ENCODE measurements at regions not wholly inside any gene's neighbourhood (a gene's known extent, or its start where the extent isn't known, plus 50 kb on each side); places are given as distances from the start of the nearest gene placed in this dataset.

- H2AFZ ChIP-seq, result no peak overlapping the region
- no peak for TF ChIP-seq NANOG (IDR thresholded peaks at IDR 0.05; ENCODE audit: borderline replicate concordance)
- TF ChIP-seq STAT1 (IDR thresholded peaks at IDR 0.05; ENCODE audit: unreplicated experiment), result no peak
- TF ChIP-seq REST (IDR thresholded peaks at IDR 0.05; ENCODE audit: unreplicated experiment), result no peak
- TF ChIP-seq CREB1 (CRISPR knock-in tag; IDR thresholded peaks at IDR 0.05; ENCODE audit: low read depth), result no peak
- no peak for TF ChIP-seq POLR2AphosphoS5 (IDR thresholded peaks at IDR 0.05; ENCODE audit: low read depth)
- no peak for TF ChIP-seq CTCF (conservative IDR thresholded peaks at IDR 0.05; ENCODE audit: low read depth in 2 of 2)
- ATAC-seq (no peak), DNase-seq (ENCODE audit: low spot score) (no peak)
- Mint-ChIP-seq H3K9me3 (peaks cover 19% of the 10 kb centered on the region), H3K4me1 (peaks cover 3% of the 10 kb centered on the region; the same call in 2 of the 3 replicates), H3K27ac (peak overlapping the region; percentile 49; the same call in 1 of the 2 replicates), H3K27me3 (ENCODE audit: insufficient read depth, low read depth, poor library complexity) (no peaks in the 10 kb centered on the region), H3K36me3 (ENCODE audit: low read depth) (peaks cover 2% of the 10 kb centered on the region), H3K4me3 (no peak overlapping the region)
- no peak overlapping the region for H3K4me2 ChIP-seq
- H3K9me2 ChIP-seq (ENCODE audit: insufficient read depth), result peaks cover 5% of the 10 kb centered on the region; the same call in 1 of the 2 replicates
- no peaks in the 10 kb centered on the region for H3K79me2 ChIP-seq (replicated peaks; ENCODE audit: insufficient read depth)
- no peak overlapping the region for H3K27ac ChIP-seq (ENCODE audit: low read depth)
- H3K27me3 ChIP-seq (ENCODE audit: insufficient read depth), result no peaks in the 10 kb centered on the region
- H3F3A ChIP-seq (replicated peaks; ENCODE audit: low read depth), result no peaks in the 10 kb centered on the region
- H3K36me3 ChIP-seq (ENCODE audit: insufficient read depth), result no peaks in the 10 kb centered on the region; the same call in 1 of the 2 replicates
- no peak overlapping the region for H3K4me3 ChIP-seq
- H4K20me1 ChIP-seq (replicated peaks; ENCODE audit: insufficient read depth), result no peaks in the 10 kb centered on the region
- H3K4me1 ChIP-seq (ENCODE audit: insufficient read depth), result 0 out of 2 replicates have a peak, but pooled peaks cover 7% of the 10 kb centered on the region
Observed at GRCh38 chr7:94823947-94824346, 83.4 kb upstream of the PPP1R9A start.

- H3K4me1 Mint-ChIP-seq, result no peaks in the 10 kb centered on the region
Observed at GRCh38 chr7:94829987-94830386, 77.4 kb upstream of the PPP1R9A start.

More at GRCh38 chr7:94829987-94830386, 77.4 kb upstream of the PPP1R9A start:
- no peaks in the 10 kb centered on the region; the same call in 1 of the 2 replicates for H3K9me2 ChIP-seq (ENCODE audit: insufficient read depth)
- no peaks in the 10 kb centered on the region for H3K79me2 ChIP-seq (replicated peaks; ENCODE audit: insufficient read depth)
- no peaks in the 10 kb centered on the region for H3K36me3 ChIP-seq (ENCODE audit: insufficient read depth)
- Mint-ChIP-seq H3K4me3 (no peak overlapping the region), H3K36me3 (ENCODE audit: low read depth) (no peaks in the 10 kb centered on the region), H3K9me3 (peaks cover 3% of the 10 kb centered on the region; the same call in 1 of the 3 replicates), H3K27me3 (ENCODE audit: insufficient read depth, low read depth, poor library complexity) (peaks cover 4% of the 10 kb centered on the region), H3K27ac (no peak overlapping the region)
- no peak for TF ChIP-seq ZNF462 (CRISPR knock-in tag; IDR thresholded peaks at IDR 0.05)
- H3K27ac ChIP-seq (ENCODE audit: low read depth), result no peak overlapping the region
- no peak overlapping the region for H2AFZ ChIP-seq
- no peaks in the 10 kb centered on the region for H3K4me1 ChIP-seq (ENCODE audit: insufficient read depth)
- H3K4me3 ChIP-seq, result no peak overlapping the region
- no peaks in the 10 kb centered on the region for H3F3A ChIP-seq (replicated peaks; ENCODE audit: low read depth)
- H3K27me3 ChIP-seq (ENCODE audit: insufficient read depth), result no peaks in the 10 kb centered on the region
- DNase-seq (ENCODE audit: low spot score) (no peak), ATAC-seq (no peak)
- H4K20me1 ChIP-seq (replicated peaks; ENCODE audit: insufficient read depth), result no peaks in the 10 kb centered on the region
- H3K4me2 ChIP-seq, result no peak overlapping the region
